Inflammatory macrophage (primary cell): ENCODE measurements at regions not wholly inside any gene's neighbourhood (a gene's known extent, or its start where the extent isn't known, plus 50 kb on each side); places are given as distances from the start of the nearest gene placed in this dataset.
"Not testable (repeated sequence)": the region's sequence is repeated elsewhere in the genome, so short reads cannot be mapped to it uniquely, and the experiment has no call there.

ENCODE experiments used
- DNase-seq, 2 donors: peaks; one replicate each; pipeline ENCODE4 v3.0.0-alpha.2; 2020 to 2022

- DNase-seq, result no peak
Observed at GRCh38 chrX:115972717-115973116, 197.8 kb upstream of the AGTR2 start.

- no peak for DNase-seq
Observed at GRCh38 chrX:115978068-115978467, 192.5 kb upstream of the AGTR2 start.

- not testable (repeated sequence) for DNase-seq
Observed at GRCh38 chrX:115983148-115983547, 187.4 kb upstream of the AGTR2 start.

- not testable (repeated sequence) for DNase-seq
Observed at GRCh38 chrX:115987464-115987863, 183.1 kb upstream of the AGTR2 start.

GRCh38 chrX:115988825-115989224 is 181.7 kb upstream of the AGTR2 start:
- no peak for DNase-seq

- DNase-seq, result no peak
Observed at GRCh38 chrX:115989686-115990085, 180.9 kb upstream of the AGTR2 start.

- DNase-seq, result no peak
Observed at GRCh38 chrX:116009346-116009745, 161.2 kb upstream of the AGTR2 start.

GRCh38 chrX:116009861-116010710 is 160.5 kb upstream of the AGTR2 start:
- peak; percentile 5 to 37 for DNase-seq

GRCh38 chrX:116010939-116011338 is 159.6 kb upstream of the AGTR2 start:
- DNase-seq, result no peak

GRCh38 chrX:116031331-116031730 is 139.2 kb upstream of the AGTR2 start:
- DNase-seq, result no peak
